H1 (cell line): ENCODE measurements at regions not wholly inside any gene's neighbourhood (a gene's known extent, or its start where the extent isn't known, plus 50 kb on each side); places are given as distances from the start of the nearest gene placed in this dataset.

Source experiments
- CTCF ChIA-PET: fragments of 300-600 bp; sonication (Branson Sonifier 250); formaldehyde crosslinking; loops from one replicate; lab custom pipeline; 2021; ENCODE audit not compliant: partially characterized antibody; lab: Charles Lee
- POLR2A ChIA-PET: fragments of 300-600 bp; sonication (Branson Sonifier 250); formaldehyde crosslinking; loops from one replicate; lab custom pipeline; 2021; ENCODE audit warnings: inconsistent platforms; ENCODE audit not compliant: partially characterized antibody; lab: Charles Lee
- DNase-seq, 2 experiments: peaks; one replicate each; pipeline versions ENCODE4 v3.0.0 to v3.0.0-alpha.2; 2010 to 2022; ENCODE audit warnings: low spot score in 2 of 2, low read depth in 1 of 2, mixed read lengths in 1 of 2
- FAIRE-seq: peaks from 2 replicates; lab custom pipeline; 2011; peaks lifted over from hg19 to GRCh38; lab: Jason Lieb, UNC
- H2AFZ ChIP-seq: 2 replicates; pipeline ENCODE4 v1.8.1; 2012; ENCODE audit warnings: low read length, inconsistent platforms
- H2AK5ac ChIP-seq: 2 replicates; pipeline ENCODE4 v1.6.1; 2013; ENCODE audit warnings: low read depth, low read length
- H2BK120ac ChIP-seq: replicated peaks from 2 replicates; pipeline ENCODE3; 2013; ENCODE audit warnings: low read depth, low read length, inconsistent platforms
- H2BK12ac ChIP-seq: 2 replicates; pipeline ENCODE4 v1.6.1; 2013; ENCODE audit warnings: low read depth, low read length
- H2BK15ac ChIP-seq: 2 replicates; pipeline ENCODE4 v1.6.1; 2013; ENCODE audit warnings: low read length
- H2BK20ac ChIP-seq: 2 replicates; pipeline ENCODE4 v1.6.1; 2013; ENCODE audit warnings: low read length
- H2BK5ac ChIP-seq: 2 replicates; pipeline ENCODE4 v1.6.1; 2013; ENCODE audit warnings: low read depth, low read length
- H3K14ac ChIP-seq: 2 replicates; pipeline ENCODE4 v1.6.1; 2013; ENCODE audit warnings: inconsistent platforms; ENCODE audit not compliant: insufficient read length
- H3K18ac ChIP-seq: 2 replicates; pipeline ENCODE4 v1.6.1; 2013; ENCODE audit warnings: low read length; ENCODE audit errors: extremely low read depth
- H3K23ac ChIP-seq: 2 replicates; pipeline ENCODE4 v1.6.1; 2013; ENCODE audit warnings: inconsistent platforms; ENCODE audit not compliant: insufficient read length
- H3K23me2 ChIP-seq: 2 replicates; pipeline ENCODE4 v1.6.1; 2013; ENCODE audit warnings: low read depth, low read length
- H3K27ac ChIP-seq: 2 replicates; pipeline ENCODE4 v1.6.1; 2011; ENCODE audit warnings: low read depth, low read length, inconsistent platforms
- H3K27me3 ChIP-seq, 4 experiments: replicated peaks in 1 of 4; 1 replicate in 1 of 4; 2 replicates in 3 of 4; pipeline versions ENCODE4 v1.6.1 to v1.8.1; 2011 to 2013; ENCODE audit warnings: low read length in 3 of 4, mild to moderate bottlenecking in 3 of 4, inconsistent platforms in 2 of 4, mixed read lengths in 2 of 4, moderate library complexity in 1 of 4; ENCODE audit not compliant: control insufficient read depth in 3 of 4, insufficient read depth in 3 of 4; ENCODE audit errors: extremely low read depth in 1 of 4
- H3K36me3 ChIP-seq, 4 experiments: 2 replicates each; pipeline versions ENCODE4 v1.6.1 to v1.8.1; 2011 to 2013; ENCODE audit warnings: mild to moderate bottlenecking in 4 of 4, low read length in 3 of 4, moderate library complexity in 2 of 4, control low read depth in 1 of 4, inconsistent platforms in 1 of 4; ENCODE audit not compliant: insufficient read depth in 4 of 4, control insufficient read depth in 2 of 4
- H3K4ac ChIP-seq: replicated peaks from 2 replicates; pipeline ENCODE3; 2013; ENCODE audit warnings: low read length, low read depth, mixed read lengths, inconsistent platforms; ENCODE audit not compliant: insufficient read length
- H3K4me1 ChIP-seq, 4 experiments: replicated peaks in 1 of 4; 1 replicate in 1 of 4; 2 replicates in 3 of 4; pipeline versions ENCODE4 v1.6.1 to v1.8.1; 2011 to 2013; ENCODE audit warnings: low read length in 3 of 4, inconsistent platforms in 2 of 4, mixed read lengths in 1 of 4; ENCODE audit not compliant: insufficient read depth in 4 of 4, control insufficient read depth in 3 of 4
- H3K4me2 ChIP-seq, 2 experiments: 2 replicates each; pipeline versions ENCODE4 v1.6.1 to v1.8.1; 2011 to 2013; ENCODE audit warnings: low read depth in 2 of 2, low read length in 2 of 2, control low read depth in 1 of 2, inconsistent platforms in 1 of 2, mild to moderate bottlenecking in 1 of 2; ENCODE audit not compliant: insufficient read depth in 1 of 2
- H3K4me3 ChIP-seq, 4 experiments: fragments of 200-600, 300-600 bp in 1 of 4; sonication (generic), shearing (Covaris generic), sonication (Bioruptor Twin) in 1 of 4; 2 replicates each; pipeline versions ENCODE4 v1.5.1 to v1.8.1; 2011 to 2016; ENCODE audit warnings: low read length in 4 of 4, low read depth in 3 of 4, control low read depth in 2 of 4, inconsistent platforms in 2 of 4, mild to moderate bottlenecking in 2 of 4, mixed read lengths in 1 of 4, moderate library complexity in 1 of 4; ENCODE audit not compliant: insufficient read depth in 2 of 4; ENCODE audit errors: extremely low read depth in 1 of 4
- H3K56ac ChIP-seq: replicated peaks from 2 replicates; pipeline ENCODE3; 2013; ENCODE audit warnings: low read depth, mild to moderate bottlenecking, mixed read lengths, low read length, inconsistent platforms; ENCODE audit not compliant: insufficient read length
- H3K79me1 ChIP-seq: 2 replicates; pipeline ENCODE4 v1.6.1; 2013; ENCODE audit warnings: low read depth, low read length, control low read depth
- H3K79me2 ChIP-seq, 2 experiments: 2 replicates each; pipeline versions ENCODE4 v1.6.1 to v1.8.1; 2012 to 2013; ENCODE audit warnings: low read length in 2 of 2, mild to moderate bottlenecking in 2 of 2, inconsistent platforms in 1 of 2; ENCODE audit not compliant: insufficient read depth in 2 of 2, control insufficient read depth in 1 of 2
- H3K9ac ChIP-seq, 4 experiments: replicated peaks in 1 of 4; 1 replicate in 1 of 4; 2 replicates in 3 of 4; pipeline versions ENCODE4 v1.6.1 to v1.8.1; 2011 to 2013; ENCODE audit warnings: low read depth in 3 of 4, low read length in 3 of 4, control low read depth in 2 of 4, mild to moderate bottlenecking in 2 of 4, moderate library complexity in 2 of 4, inconsistent platforms in 1 of 4; ENCODE audit errors: extremely low read depth in 1 of 4
- H3K9me3 ChIP-seq, 2 experiments: 2 replicates each; pipeline versions ENCODE4 v1.6.1 to v1.8.1; 2012 to 2013; ENCODE audit warnings: mild to moderate bottlenecking in 2 of 2, moderate library complexity in 2 of 2, control low read depth in 1 of 2, inconsistent platforms in 1 of 2, low read depth in 1 of 2, low read length in 1 of 2, mixed read lengths in 1 of 2; ENCODE audit not compliant: insufficient read depth in 2 of 2
- H4K20me1 ChIP-seq, 2 experiments: replicated peaks in 1 of 2; 2 replicates each; pipeline versions ENCODE3 to v1.8.1; 2011 to 2013; ENCODE audit warnings: inconsistent platforms in 2 of 2, low read length in 2 of 2, mild to moderate bottlenecking in 1 of 2; ENCODE audit not compliant: insufficient read depth in 2 of 2, control insufficient read depth in 1 of 2
- H4K5ac ChIP-seq: 2 replicates; pipeline ENCODE4 v1.6.1; 2013; ENCODE audit warnings: low read length, low read depth, mixed read lengths, inconsistent platforms; ENCODE audit not compliant: insufficient read length
- H4K8ac ChIP-seq: 2 replicates; pipeline ENCODE4 v1.8.0; 2013; ENCODE audit warnings: mild to moderate bottlenecking, moderate library complexity, low read length, inconsistent platforms; ENCODE audit not compliant: insufficient read depth; ENCODE audit errors: extremely low read depth
- H4K91ac ChIP-seq: replicated peaks from 2 replicates; pipeline ENCODE3; 2013; ENCODE audit warnings: low read length, mixed read lengths, inconsistent platforms; ENCODE audit not compliant: insufficient read length
- BCL11A ChIP-seq, 2 experiments: IDR thresholded peaks; one replicate each; pipeline ENCODE4 v1.6.1; 2011; ENCODE audit warnings: low read depth in 2 of 2, low read length in 2 of 2, mild to moderate bottlenecking in 2 of 2
- CHD2 ChIP-seq: IDR thresholded peaks from 2 replicates; pipeline ENCODE4 v1.6.1; 2012; ENCODE audit warnings: low read length, improper control_type of control experiment
- EZH2 ChIP-seq: fragments of 200-600 bp; sonication (generic); IDR thresholded peaks from 2 replicates; pipeline ENCODE4 v1.7.1; 2012; ENCODE audit warnings: low read depth, mild to moderate bottlenecking, moderate library complexity, low read length, inconsistent platforms; ENCODE audit not compliant: severe bottlenecking
- HDAC2 ChIP-seq, 2 experiments: fragments of 300-600 bp in 1 of 2; sonication (generic) in 1 of 2; IDR thresholded peaks; 2 replicates each; pipeline ENCODE4 v1.6.1; 2011 to 2012; ENCODE audit warnings: low read depth in 2 of 2, low read length in 2 of 2, mild to moderate bottlenecking in 2 of 2, moderate library complexity in 2 of 2, borderline replicate concordance in 1 of 2, inconsistent platforms in 1 of 2
- NANOG ChIP-seq: IDR thresholded peaks from 2 replicates; pipeline ENCODE4 v1.6.1; 2011; ENCODE audit warnings: low read length, low read depth, mild to moderate bottlenecking, inconsistent platforms; ENCODE audit not compliant: insufficient read depth, poor library complexity, severe bottlenecking
- RBBP5 ChIP-seq: IDR thresholded peaks from 2 replicates; pipeline ENCODE4 v1.7.1; 2012; ENCODE audit warnings: low read depth, mild to moderate bottlenecking, inconsistent platforms, low read length, moderate library complexity, borderline replicate concordance
- SIX5 ChIP-seq: IDR thresholded peaks from 2 replicates; pipeline ENCODE4 v1.6.1; 2011; ENCODE audit warnings: mild to moderate bottlenecking, low read depth, low read length
- SUZ12 ChIP-seq: fragments of 200-600 bp; sonication (generic); IDR thresholded peaks from 2 replicates; pipeline ENCODE4 v1.6.1; 2012; ENCODE audit warnings: mild to moderate bottlenecking, inconsistent platforms, low read length, moderate library complexity, mixed read lengths
- WGBS, 2 experiments: shearing (Covaris generic) in 1 of 2; methylation state at CpG; one replicate each; pipeline versions ENCODE4 v1.1.6 to v1.1.7; 2013 to 2015; ENCODE audit warnings: low lambda C conversion rate in 2 of 2, mixed read lengths in 2 of 2, inconsistent platforms in 1 of 2, low coverage in 1 of 2, missing lambda C conversion rate in 1 of 2; ENCODE audit not compliant: insufficient replicate concordance in 2 of 2, insufficient coverage in 1 of 2, insufficient read length in 1 of 2; ENCODE audit errors: extremely low coverage in 1 of 2, missing lambda C conversion rate in 1 of 2; 5-methylcytosine and 5-hydroxymethylcytosine counted together
- TF ChIP-seq, protein P1 (sequence below): IDR thresholded peaks from 2 replicates; pipeline ENCODE4 v1.6.1; 2011; ENCODE audit warnings: low read length, improper control_type of control experiment
- TF ChIP-seq, protein P2 (sequence below): IDR thresholded peaks from 2 replicates; pipeline ENCODE4 v1.6.1; 2012; ENCODE audit warnings: inconsistent platforms

DNA sequence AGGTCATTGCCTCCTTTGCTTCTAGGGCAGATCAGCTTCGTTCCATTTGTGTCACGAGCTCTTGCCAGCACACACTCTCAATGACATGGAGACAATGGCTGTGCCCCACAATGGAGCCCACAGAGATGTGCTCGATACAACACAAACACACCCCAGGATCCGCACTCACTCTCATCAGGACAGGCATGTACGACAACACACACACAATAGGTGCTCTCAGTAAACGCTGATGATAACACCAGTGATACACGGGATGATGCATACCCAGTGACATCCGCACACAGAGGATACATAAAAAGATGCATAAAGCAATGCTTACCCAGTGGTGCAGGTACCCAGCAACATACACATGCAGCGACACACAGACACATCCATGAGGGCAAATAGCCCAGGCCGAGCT, 61.2 kb upstream of the LBX1 start:
- Histone ChIP-seq H2AK5ac (no peak overlapping the region), H3K4me2 (peak overlapping the region; percentile 53 to 85; a peak in 3 of 4 replicates), H3K79me2 (no peaks in the 10 kb centered on the region), H2BK20ac (no peak overlapping the region), H3K4ac (no peak overlapping the region), H3K36me3 (no peaks in the 10 kb centered on the region), H3K79me1 (no peaks in the 10 kb centered on the region), H2BK12ac (no peak overlapping the region), H4K5ac (no peak overlapping the region), H2BK120ac (no peak overlapping the region), H3K27me3 (peaks cover 50 to 92% (median 84%) of the 10 kb centered on the region in 4 experiments), H3K23ac (no peak overlapping the region), H3K23me2 (peaks cover 9% of the 10 kb centered on the region; the same call in 1 of the 2 replicates), H4K8ac (no peak overlapping the region), H3K18ac (no peak overlapping the region), H3K9ac (no peak overlapping the region), H4K20me1 (no peaks in the 10 kb centered on the region), H3K4me3 (peak overlapping the region in 1 of 4 experiments; percentile 5; a peak in 3 of 8 replicates), H4K91ac (no peak overlapping the region), H3K4me1 (peaks cover 19 to 30% (median 22%) of the 10 kb centered on the region in 4 experiments), H2AFZ (no peak overlapping the region), H3K9me3 (no peaks in the 10 kb centered on the region), H3K27ac (no peak overlapping the region), H2BK5ac (no peak overlapping the region), H3K56ac (no peak overlapping the region), H2BK15ac (no peak overlapping the region), H3K14ac (no peak overlapping the region)
- ChIA-PET CTCF (interaction anchor here (0.6 to 13.9 kb wide), 32 partner anchors 15 to 292 kb away, joined by 3 to 317 read pairs (median 4); partner anchors contain the start of gene BTRC), POLR2A (interaction anchor here (0.7 to 0.9 kb wide), 2 partner anchors 24 to 31 kb away, joined by 3 to 4 read pairs; no protein-coding TSS in a partner anchor)
- peak; percentile 73 for FAIRE-seq
- DNase-seq = no peak
- WGBS, 2 experiments = 40% methylated on average over 10 of the region's 10 CpGs; no CpG with 5 or more reads in 1 of the 2 experiments
- TF ChIP-seq CHD2 (no peak), HDAC2 (IDR thresholded peaks at IDR 0.05; ENCODE audit: borderline replicate concordance in 1 of 2, low read depth in 2 of 2, low read length in 2 of 2) (no peak), EZH2 (peak; percentile 21), SIX5 (no peak), RBBP5 (no peak), BCL11A (IDR thresholded peaks at IDR 0.05; ENCODE audit: low read depth in 2 of 2, low read length in 2 of 2) (no peak), SUZ12 (peak; percentile 22; the same call in 1 of the 2 replicates), NANOG (no peak)
- TF ChIP-seq, protein P1, sequence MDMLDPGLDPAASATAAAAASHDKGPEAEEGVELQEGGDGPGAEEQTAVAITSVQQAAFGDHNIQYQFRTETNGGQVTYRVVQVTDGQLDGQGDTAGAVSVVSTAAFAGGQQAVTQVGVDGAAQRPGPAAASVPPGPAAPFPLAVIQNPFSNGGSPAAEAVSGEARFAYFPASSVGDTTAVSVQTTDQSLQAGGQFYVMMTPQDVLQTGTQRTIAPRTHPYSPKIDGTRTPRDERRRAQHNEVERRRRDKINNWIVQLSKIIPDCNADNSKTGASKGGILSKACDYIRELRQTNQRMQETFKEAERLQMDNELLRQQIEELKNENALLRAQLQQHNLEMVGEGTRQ = no peak
- TF ChIP-seq, protein P2, sequence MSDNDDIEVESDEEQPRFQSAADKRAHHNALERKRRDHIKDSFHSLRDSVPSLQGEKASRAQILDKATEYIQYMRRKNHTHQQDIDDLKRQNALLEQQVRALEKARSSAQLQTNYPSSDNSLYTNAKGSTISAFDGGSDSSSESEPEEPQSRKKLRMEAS = no peak
